ENCODE measurements at regions not wholly inside any gene's neighbourhood (a gene's known extent, or its start where the extent isn't known, plus 50 kb on each side); places are given as distances from the start of the nearest gene placed in this dataset.

DNA sequence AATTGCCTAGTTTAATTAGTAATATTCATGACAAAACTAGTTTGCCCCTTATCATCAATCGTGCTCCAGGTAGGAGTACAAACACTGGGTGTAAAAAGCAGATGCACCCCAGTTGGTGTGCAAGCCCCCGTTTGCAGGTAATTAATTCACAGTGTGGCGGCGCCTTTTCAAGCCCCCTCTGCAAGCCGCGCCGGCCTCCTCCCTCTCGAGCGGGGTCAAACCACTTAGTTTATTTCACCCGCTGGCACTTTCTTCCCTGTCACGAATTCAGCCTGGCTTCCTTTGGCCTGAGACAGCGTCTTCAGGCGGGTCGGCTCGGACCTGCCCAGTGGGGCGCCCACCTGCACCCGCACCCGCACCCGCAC lies 64.7 kb upstream of the MAPRE2 start:
- peak overlapping the region; percentile 65 to 75 (median 73) for H3K4me3 ChIP-seq
- under 1% methylated on average over 11 of the region's 19 CpGs for WGBS (ENCODE audit: insufficient coverage, low coverage, low lambda C conversion rate, missing lambda C conversion rate)
- H3K9me3 ChIP-seq: no peaks in the 10 kb centered on the region
- DNase-seq (no peak), ATAC-seq (no peak)
- intact Hi-C loops (cut with DNase I): no loop called here
- peaks cover 0 to 9% (median 0%) of the 10 kb centered on the region in 4 donors for H3K4me1 ChIP-seq
- no peak for TF ChIP-seq POLR2A (IDR thresholded peaks at IDR 0.05)
- no peaks in the 10 kb centered on the region for H3K27me3 ChIP-seq
- H3K36me3 ChIP-seq: no peaks in the 10 kb centered on the region
- H3K27ac ChIP-seq: peak overlapping the region in 1 of 3 donors; percentile 16

DNA sequence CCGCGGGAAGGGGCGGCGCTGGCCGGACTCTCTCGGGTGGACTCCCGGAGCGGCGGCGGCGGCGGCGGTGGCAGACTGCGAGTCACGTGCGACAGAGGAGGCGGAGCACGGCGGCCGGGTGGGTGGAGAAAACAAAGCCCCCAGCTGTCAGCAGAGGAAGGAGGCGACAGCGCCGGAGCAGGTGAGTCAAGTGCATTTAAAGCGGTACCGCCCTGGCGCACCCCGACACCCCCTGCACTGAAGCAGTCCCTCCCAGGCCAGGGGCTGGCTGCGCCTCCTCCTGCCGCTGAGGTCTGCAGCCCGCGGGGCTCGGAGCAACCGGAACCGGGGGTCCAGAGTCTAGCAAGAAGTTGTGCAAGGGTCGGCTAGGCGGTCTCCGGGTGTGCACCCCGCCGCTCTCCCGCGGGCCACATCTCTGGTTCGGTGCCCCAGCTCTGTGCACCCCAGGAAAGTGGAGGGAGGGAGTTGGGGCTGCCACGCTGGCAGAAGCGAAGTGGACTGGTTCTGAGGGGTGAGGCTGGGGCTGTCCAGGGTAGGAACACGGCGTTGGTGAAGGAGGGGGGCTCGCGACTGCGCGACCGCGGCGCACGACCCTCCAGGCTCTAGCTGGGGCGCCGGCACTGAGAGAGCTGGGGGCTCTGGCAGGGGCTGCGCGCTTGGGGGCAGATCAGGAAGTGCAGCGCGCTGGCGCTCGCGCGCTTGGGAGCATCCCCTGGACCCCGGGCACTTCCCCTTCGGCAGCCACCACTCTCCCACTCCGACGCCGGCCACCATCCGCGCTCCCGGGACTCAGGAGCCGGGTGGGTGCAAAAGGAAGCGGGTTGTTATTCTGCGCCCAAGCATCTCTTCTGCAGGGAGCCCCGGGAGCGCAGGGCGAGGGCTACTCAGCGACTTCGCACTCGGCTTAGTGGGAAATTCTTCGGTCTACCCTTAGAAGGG lies 64.0 kb upstream of the MAPRE2 start:
- Histone ChIP-seq H3K27ac (peak overlapping the region in 2 of 3 donors; percentile 71 to 83), H3K4me1 (peaks cover 0 to 9% (median 0%) of the 10 kb centered on the region in 4 donors), H3K9me3 (no peaks in the 10 kb centered on the region), H3K36me3 (no peaks in the 10 kb centered on the region), H3K27me3 (no peaks in the 10 kb centered on the region), H3K4me3 (peak overlapping the region; percentile 65 to 75 (median 73))
- 2% methylated on average over 29 of the region's 82 CpGs for WGBS (ENCODE audit: insufficient coverage, low coverage, low lambda C conversion rate, missing lambda C conversion rate)
- TF ChIP-seq, protein P1, sequence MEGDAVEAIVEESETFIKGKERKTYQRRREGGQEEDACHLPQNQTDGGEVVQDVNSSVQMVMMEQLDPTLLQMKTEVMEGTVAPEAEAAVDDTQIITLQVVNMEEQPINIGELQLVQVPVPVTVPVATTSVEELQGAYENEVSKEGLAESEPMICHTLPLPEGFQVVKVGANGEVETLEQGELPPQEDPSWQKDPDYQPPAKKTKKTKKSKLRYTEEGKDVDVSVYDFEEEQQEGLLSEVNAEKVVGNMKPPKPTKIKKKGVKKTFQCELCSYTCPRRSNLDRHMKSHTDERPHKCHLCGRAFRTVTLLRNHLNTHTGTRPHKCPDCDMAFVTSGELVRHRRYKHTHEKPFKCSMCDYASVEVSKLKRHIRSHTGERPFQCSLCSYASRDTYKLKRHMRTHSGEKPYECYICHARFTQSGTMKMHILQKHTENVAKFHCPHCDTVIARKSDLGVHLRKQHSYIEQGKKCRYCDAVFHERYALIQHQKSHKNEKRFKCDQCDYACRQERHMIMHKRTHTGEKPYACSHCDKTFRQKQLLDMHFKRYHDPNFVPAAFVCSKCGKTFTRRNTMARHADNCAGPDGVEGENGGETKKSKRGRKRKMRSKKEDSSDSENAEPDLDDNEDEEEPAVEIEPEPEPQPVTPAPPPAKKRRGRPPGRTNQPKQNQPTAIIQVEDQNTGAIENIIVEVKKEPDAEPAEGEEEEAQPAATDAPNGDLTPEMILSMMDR (IDR thresholded peaks at IDR 0.05): no peak
- peak; percentile 77 for TF ChIP-seq POLR2A (IDR thresholded peaks at IDR 0.05)
- DNase-seq: peak; percentile 89 to 93 (median 90)
- intact Hi-C loops (cut with DNase I): no loop called here
- ATAC-seq: peak; percentile 62 to 85 (median 82)

DNA sequence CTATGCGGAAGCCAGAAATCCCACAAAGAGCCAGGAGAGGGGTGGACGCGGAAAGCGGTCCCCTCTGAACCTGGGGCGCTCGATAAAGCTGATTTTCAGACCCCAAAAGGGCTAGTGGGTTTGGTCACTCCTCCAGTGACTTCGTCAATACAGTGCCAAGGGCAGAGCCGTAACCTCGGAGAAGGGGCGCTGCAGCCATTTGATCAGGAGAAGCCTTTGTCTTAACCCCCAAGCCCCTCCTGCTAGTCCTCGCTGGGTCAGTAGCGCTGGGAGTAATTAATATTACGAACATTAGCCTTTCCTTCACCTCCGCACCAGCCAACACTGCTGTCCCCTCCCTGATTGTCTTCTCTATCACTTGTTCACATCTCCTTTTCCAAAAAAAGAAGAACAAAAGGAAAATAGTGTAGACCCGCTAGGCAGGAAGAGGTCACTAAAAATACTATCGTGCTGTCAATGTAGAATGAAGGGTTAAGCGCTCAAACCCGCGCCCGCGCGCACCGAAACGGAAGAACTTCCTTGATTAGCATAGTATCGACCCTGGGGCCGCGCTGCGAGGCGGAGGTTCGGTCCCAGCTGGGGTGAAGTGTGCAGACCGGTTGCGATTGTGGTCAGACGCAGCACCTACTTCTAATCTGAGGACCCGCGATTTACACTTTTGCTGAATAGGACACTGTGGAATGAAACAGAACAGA lies 63.2 kb upstream of the MAPRE2 start:
- under 1% methylated on average over 26 of the region's 35 CpGs for WGBS (ENCODE audit: insufficient coverage, low coverage, low lambda C conversion rate, missing lambda C conversion rate)
- no peaks in the 10 kb centered on the region for H3K27me3 ChIP-seq
- H3K27ac ChIP-seq: peak overlapping the region; percentile 13 to 83 (median 71)
- DNase-seq: peak; percentile 72 to 81 (median 74)
- intact Hi-C loops (cut with DNase I): no loop called here
- ATAC-seq: peak; percentile 35 to 51 (median 43)
- H3K36me3 ChIP-seq: no peaks in the 10 kb centered on the region
- peak overlapping the region; percentile 65 to 75 (median 73) for H3K4me3 ChIP-seq
- peaks cover 0 to 9% (median 0%) of the 10 kb centered on the region in 4 donors for H3K4me1 ChIP-seq
- H3K9me3 ChIP-seq: no peaks in the 10 kb centered on the region
- TF ChIP-seq, protein P1 (IDR thresholded peaks at IDR 0.05): no peak
- no peak for TF ChIP-seq POLR2A (IDR thresholded peaks at IDR 0.05)

DNA sequence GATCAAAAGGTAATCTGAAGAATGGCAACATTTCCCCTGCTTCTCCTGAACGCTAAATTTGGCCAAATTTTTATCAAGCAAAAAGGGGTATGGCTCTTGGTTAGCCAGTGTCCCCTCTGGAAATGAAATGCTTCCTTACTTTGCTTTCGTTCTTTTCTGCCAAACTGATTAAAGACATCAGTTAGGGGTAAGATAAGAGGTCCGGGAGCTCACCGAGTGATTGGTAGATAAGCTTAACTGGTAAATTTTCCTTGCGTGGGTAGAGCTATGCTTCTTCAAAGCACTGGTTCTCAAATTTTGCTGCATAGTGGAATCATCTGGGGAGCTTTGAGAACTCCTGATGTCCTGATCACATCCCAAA lies 62.7 kb upstream of the MAPRE2 start:
- peak in 1 of 4 donors; percentile 1 for ATAC-seq
- H3K27ac ChIP-seq: peak overlapping the region; percentile 13 to 83 (median 71)
- H3K36me3 ChIP-seq: no peaks in the 10 kb centered on the region
- peaks cover 0 to 9% (median 0%) of the 10 kb centered on the region in 4 donors for H3K4me1 ChIP-seq
- no peaks in the 10 kb centered on the region for H3K9me3 ChIP-seq
- no peaks in the 10 kb centered on the region for H3K27me3 ChIP-seq
- intact Hi-C loops (cut with DNase I): no loop called here
- no peak for TF ChIP-seq POLR2A (IDR thresholded peaks at IDR 0.05)
- TF ChIP-seq, protein P1 (IDR thresholded peaks at IDR 0.05): no peak
- 0% methylated on average over 5 of the region's 5 CpGs for WGBS (ENCODE audit: insufficient coverage, low coverage, low lambda C conversion rate, missing lambda C conversion rate)
- peak overlapping the region; percentile 65 to 75 (median 73) for H3K4me3 ChIP-seq
- DNase-seq: no peak

Measured in right lobe of liver (tissue), 6 donors.